ENCODE measurements at regions not wholly inside any gene's neighbourhood (a gene's known extent, or its start where the extent isn't known, plus 50 kb on each side); places are given as distances from the start of the nearest gene placed in this dataset.

- TF ChIP-seq, protein P1, sequence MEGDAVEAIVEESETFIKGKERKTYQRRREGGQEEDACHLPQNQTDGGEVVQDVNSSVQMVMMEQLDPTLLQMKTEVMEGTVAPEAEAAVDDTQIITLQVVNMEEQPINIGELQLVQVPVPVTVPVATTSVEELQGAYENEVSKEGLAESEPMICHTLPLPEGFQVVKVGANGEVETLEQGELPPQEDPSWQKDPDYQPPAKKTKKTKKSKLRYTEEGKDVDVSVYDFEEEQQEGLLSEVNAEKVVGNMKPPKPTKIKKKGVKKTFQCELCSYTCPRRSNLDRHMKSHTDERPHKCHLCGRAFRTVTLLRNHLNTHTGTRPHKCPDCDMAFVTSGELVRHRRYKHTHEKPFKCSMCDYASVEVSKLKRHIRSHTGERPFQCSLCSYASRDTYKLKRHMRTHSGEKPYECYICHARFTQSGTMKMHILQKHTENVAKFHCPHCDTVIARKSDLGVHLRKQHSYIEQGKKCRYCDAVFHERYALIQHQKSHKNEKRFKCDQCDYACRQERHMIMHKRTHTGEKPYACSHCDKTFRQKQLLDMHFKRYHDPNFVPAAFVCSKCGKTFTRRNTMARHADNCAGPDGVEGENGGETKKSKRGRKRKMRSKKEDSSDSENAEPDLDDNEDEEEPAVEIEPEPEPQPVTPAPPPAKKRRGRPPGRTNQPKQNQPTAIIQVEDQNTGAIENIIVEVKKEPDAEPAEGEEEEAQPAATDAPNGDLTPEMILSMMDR (IDR thresholded peaks at IDR 0.05; ENCODE audit: poor library complexity) = no peak
- TF ChIP-seq EZH2 (IDR thresholded peaks at IDR 0.05; ENCODE audit: borderline replicate concordance) = no peak
These were observed 358.1 kb downstream of the ADGRD1 start for GRCh38 chr12:131311764-131312163.
